ENCODE measurements at regions not wholly inside any gene's neighbourhood (a gene's known extent, or its start where the extent isn't known, plus 50 kb on each side); places are given as distances from the start of the nearest gene placed in this dataset.

- no peak overlapping the region for H3K27ac ChIP-seq
- TF ChIP-seq ZFX (IDR thresholded peaks at IDR 0.05; ENCODE audit: borderline replicate concordance): no peak
Measured at GRCh38 chr3:30495172-30496065, 111.0 kb upstream of the TGFBR2 start.

- TF ChIP-seq ZFX (IDR thresholded peaks at IDR 0.05; ENCODE audit: borderline replicate concordance): no peak
- TF ChIP-seq CTCF (IDR thresholded peaks at IDR 0.05): no peak
- no peak overlapping the region for H3K27ac ChIP-seq
Measured at GRCh38 chr3:30496066-30496966, 110.1 kb upstream of the TGFBR2 start.

- no peak overlapping the region for H3K27ac ChIP-seq
- TF ChIP-seq CTCF (IDR thresholded peaks at IDR 0.05) (no peak), ZFX (IDR thresholded peaks at IDR 0.05; ENCODE audit: borderline replicate concordance) (no peak)
Measured at GRCh38 chr3:30498587-30498967, 107.8 kb upstream of the TGFBR2 start.

- H3K27ac ChIP-seq: no peak overlapping the region
- no peak for TF ChIP-seq ZFX (IDR thresholded peaks at IDR 0.05; ENCODE audit: borderline replicate concordance)
- TF ChIP-seq CTCF (IDR thresholded peaks at IDR 0.05): no peak
Measured at GRCh38 chr3:30500666-30501399, 105.6 kb upstream of the TGFBR2 start.

GRCh38 chr3:30501526-30501925, 104.9 kb upstream of the TGFBR2 start:
- H3K27ac ChIP-seq: no peak overlapping the region
- TF ChIP-seq ZFX (IDR thresholded peaks at IDR 0.05; ENCODE audit: borderline replicate concordance) (no peak), CTCF (IDR thresholded peaks at IDR 0.05) (no peak)

GRCh38 chr3:30502051-30502741, 104.2 kb upstream of the TGFBR2 start:
- no peak overlapping the region for H3K27ac ChIP-seq
- TF ChIP-seq ZFX (IDR thresholded peaks at IDR 0.05; ENCODE audit: borderline replicate concordance): no peak
- no peak for TF ChIP-seq CTCF (IDR thresholded peaks at IDR 0.05)

- H3K27ac ChIP-seq: no peak overlapping the region
- TF ChIP-seq CTCF (IDR thresholded peaks at IDR 0.05) (no peak), ZFX (IDR thresholded peaks at IDR 0.05; ENCODE audit: borderline replicate concordance) (no peak)
Measured at GRCh38 chr3:30502742-30503073, 103.7 kb upstream of the TGFBR2 start.

Measured in 22Rv1 (cell line).